Activated B cell treated with CpG ODN at 0.5 μM for 24 hours (primary cell): ENCODE measurements at regions not wholly inside any gene's neighbourhood (a gene's known extent, or its start where the extent isn't known, plus 50 kb on each side); places are given as distances from the start of the nearest gene placed in this dataset.
A peak's percentile ranks its signal among the peaks of the same experiment; 100 is the strongest.

ENCODE experiments used
- ATAC-seq: fragments of 200-7000 bp; cut with Tn5 transposase; one replicate; pipeline ENCODE4 v1.10.0; 2021; ENCODE audit warnings: low read depth, mild to moderate bottlenecking, moderate library complexity
- CTCF ChIA-PET: fragments of 350-600 bp; sonication (Branson Sonifier 250); formaldehyde crosslinking; loops from one replicate; lab custom pipeline; 2021; ENCODE audit warnings: antibody characterized with exemption; lab: Charles Lee
- POLR2A ChIA-PET: fragments of 350-600 bp; sonication (Branson Sonifier 250); formaldehyde crosslinking; loops from one replicate; lab custom pipeline; 2021; ENCODE audit warnings: antibody characterized with exemption; lab: Charles Lee
- DNase-seq: peaks from one replicate; pipeline ENCODE4 v3.0.0; 2022
- H3K27ac Mint-ChIP-seq: one replicate; pipeline ENCODE4 v1.8.0; 2020; ENCODE audit warnings: mixed read lengths
- H3K27me3 Mint-ChIP-seq: one replicate; pipeline ENCODE4 v1.8.0; 2021; ENCODE audit warnings: mixed read lengths
- H3K36me3 Mint-ChIP-seq: one replicate; pipeline ENCODE4 v1.8.0; 2021; ENCODE audit warnings: low read depth, mixed read lengths
- H3K4me1 Mint-ChIP-seq: one replicate; pipeline ENCODE4 v1.8.0; 2021; ENCODE audit warnings: mixed read lengths
- H3K4me3 Mint-ChIP-seq: one replicate; pipeline ENCODE4 v1.8.0; 2020; ENCODE audit warnings: mild to moderate bottlenecking, mixed read lengths
- H3K9me3 Mint-ChIP-seq: one replicate; pipeline ENCODE4 v1.8.0; 2020; ENCODE audit warnings: mixed read lengths
- intact Hi-C: fragments of 100-400 bp; cut with micrococcal nuclease; formaldehyde crosslinking; loops from one replicate; pipeline ENCODE4 v1.15.1; 2024
- TF ChIP-seq, protein P1 (sequence below): fragments of 200-600 bp; IDR thresholded peaks from one replicate; pipeline ENCODE4 v1.8.0; 2022; ENCODE audit warnings: antibody characterized with exemption, mild to moderate bottlenecking

DNA sequence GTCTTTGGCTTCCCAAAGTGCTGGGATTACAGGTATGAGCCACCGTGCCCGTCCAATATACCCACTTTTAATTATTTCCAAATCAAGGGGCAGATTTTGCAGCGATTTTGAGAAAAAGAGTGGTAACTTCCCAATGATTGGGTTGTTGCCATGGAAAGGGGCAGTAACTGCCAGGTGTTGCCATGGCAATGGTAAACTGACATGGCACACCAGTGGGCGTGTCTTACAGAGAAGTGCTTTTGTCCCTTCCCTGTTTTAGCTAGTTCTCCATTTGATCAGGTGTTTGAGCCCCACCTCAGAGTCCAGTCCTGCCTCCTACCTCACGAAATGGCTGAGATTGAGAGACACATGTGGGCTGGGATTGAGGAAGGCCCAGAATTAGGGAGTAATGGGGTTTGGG, 86.3 kb upstream of the IER5L start:
- H3K36me3 Mint-ChIP-seq, result no peaks in the 10 kb centered on the region
- peaks cover 6% of the 10 kb centered on the region for H3K4me1 Mint-ChIP-seq
- ATAC-seq (no peak), DNase-seq (no peak)
- TF ChIP-seq, protein P1, sequence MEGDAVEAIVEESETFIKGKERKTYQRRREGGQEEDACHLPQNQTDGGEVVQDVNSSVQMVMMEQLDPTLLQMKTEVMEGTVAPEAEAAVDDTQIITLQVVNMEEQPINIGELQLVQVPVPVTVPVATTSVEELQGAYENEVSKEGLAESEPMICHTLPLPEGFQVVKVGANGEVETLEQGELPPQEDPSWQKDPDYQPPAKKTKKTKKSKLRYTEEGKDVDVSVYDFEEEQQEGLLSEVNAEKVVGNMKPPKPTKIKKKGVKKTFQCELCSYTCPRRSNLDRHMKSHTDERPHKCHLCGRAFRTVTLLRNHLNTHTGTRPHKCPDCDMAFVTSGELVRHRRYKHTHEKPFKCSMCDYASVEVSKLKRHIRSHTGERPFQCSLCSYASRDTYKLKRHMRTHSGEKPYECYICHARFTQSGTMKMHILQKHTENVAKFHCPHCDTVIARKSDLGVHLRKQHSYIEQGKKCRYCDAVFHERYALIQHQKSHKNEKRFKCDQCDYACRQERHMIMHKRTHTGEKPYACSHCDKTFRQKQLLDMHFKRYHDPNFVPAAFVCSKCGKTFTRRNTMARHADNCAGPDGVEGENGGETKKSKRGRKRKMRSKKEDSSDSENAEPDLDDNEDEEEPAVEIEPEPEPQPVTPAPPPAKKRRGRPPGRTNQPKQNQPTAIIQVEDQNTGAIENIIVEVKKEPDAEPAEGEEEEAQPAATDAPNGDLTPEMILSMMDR, result no peak
- no peak overlapping the region for H3K4me3 Mint-ChIP-seq
- CTCF ChIA-PET, result no interaction called here
- H3K27ac Mint-ChIP-seq, result no peak overlapping the region
- intact Hi-C loops, result no loop called here
- POLR2A ChIA-PET, result no interaction called here
- no peaks in the 10 kb centered on the region for H3K9me3 Mint-ChIP-seq
- H3K27me3 Mint-ChIP-seq, result peaks cover 49% of the 10 kb centered on the region

- intact Hi-C loops, result no loop called here
- Mint-ChIP-seq H3K27ac (no peak overlapping the region), H3K4me3 (no peak overlapping the region), H3K36me3 (no peaks in the 10 kb centered on the region), H3K27me3 (peaks cover 54% of the 10 kb centered on the region), H3K9me3 (no peaks in the 10 kb centered on the region), H3K4me1 (peaks cover 11% of the 10 kb centered on the region)
- ChIA-PET CTCF (no interaction called here), POLR2A (no interaction called here)
- no peak for ATAC-seq
- TF ChIP-seq, protein P1, result no peak
- no peak for DNase-seq
These were observed 85.8 kb upstream of the IER5L start for GRCh38 chr9:129263836-129264235.

- no peak overlapping the region for H3K27ac Mint-ChIP-seq
- H3K27me3 Mint-ChIP-seq, result peaks cover 58% of the 10 kb centered on the region
- H3K4me3 Mint-ChIP-seq, result no peak overlapping the region
- no peaks in the 10 kb centered on the region for H3K36me3 Mint-ChIP-seq
- H3K9me3 Mint-ChIP-seq, result no peaks in the 10 kb centered on the region
- TF ChIP-seq, protein P1, result no peak
- POLR2A ChIA-PET, result no interaction called here
- peaks cover 20% of the 10 kb centered on the region for H3K4me1 Mint-ChIP-seq
- DNase-seq, result no peak
- ATAC-seq, result no peak
- CTCF ChIA-PET, result no interaction called here
- intact Hi-C loops, result no loop called here
These were observed 84.2 kb upstream of the IER5L start for GRCh38 chr9:129262261-129262660.

- no peaks in the 10 kb centered on the region for H3K36me3 Mint-ChIP-seq
- ATAC-seq, result no peak
- TF ChIP-seq, protein P1, result no peak
- no peak for DNase-seq
- H3K9me3 Mint-ChIP-seq, result no peaks in the 10 kb centered on the region
- intact Hi-C loops, result no loop called here
- H3K4me3 Mint-ChIP-seq, result peak overlapping the region; percentile 60
- H3K4me1 Mint-ChIP-seq, result peaks cover 20% of the 10 kb centered on the region
- ChIA-PET CTCF (no interaction called here), POLR2A (no interaction called here)
- H3K27ac Mint-ChIP-seq, result no peak overlapping the region
- H3K27me3 Mint-ChIP-seq, result peaks cover 67% of the 10 kb centered on the region
These were observed 81.3 kb upstream of the IER5L start for GRCh38 chr9:129259375-129259774.

- POLR2A ChIA-PET, result interaction anchor here (1.3 kb wide), 1 partner anchor 81 kb away, joined by 4 read pairs; the partner anchor contains the start of gene IER5L
- H3K27ac Mint-ChIP-seq, result no peak overlapping the region
- H3K36me3 Mint-ChIP-seq, result no peaks in the 10 kb centered on the region
- intact Hi-C loops, result no loop called here
- no peak for ATAC-seq
- H3K27me3 Mint-ChIP-seq, result peaks cover 72% of the 10 kb centered on the region
- peak overlapping the region; percentile 60 for H3K4me3 Mint-ChIP-seq
- DNase-seq, result no peak
- peaks cover 20% of the 10 kb centered on the region for H3K4me1 Mint-ChIP-seq
- H3K9me3 Mint-ChIP-seq, result no peaks in the 10 kb centered on the region
- TF ChIP-seq, protein P1, result no peak
- CTCF ChIA-PET, result no interaction called here
These were observed 80.8 kb upstream of the IER5L start for GRCh38 chr9:129258823-129259301.
